ENCODE measurements at regions not wholly inside any gene's neighbourhood (a gene's known extent, or its start where the extent isn't known, plus 50 kb on each side); places are given as distances from the start of the nearest gene placed in this dataset.

DNA sequence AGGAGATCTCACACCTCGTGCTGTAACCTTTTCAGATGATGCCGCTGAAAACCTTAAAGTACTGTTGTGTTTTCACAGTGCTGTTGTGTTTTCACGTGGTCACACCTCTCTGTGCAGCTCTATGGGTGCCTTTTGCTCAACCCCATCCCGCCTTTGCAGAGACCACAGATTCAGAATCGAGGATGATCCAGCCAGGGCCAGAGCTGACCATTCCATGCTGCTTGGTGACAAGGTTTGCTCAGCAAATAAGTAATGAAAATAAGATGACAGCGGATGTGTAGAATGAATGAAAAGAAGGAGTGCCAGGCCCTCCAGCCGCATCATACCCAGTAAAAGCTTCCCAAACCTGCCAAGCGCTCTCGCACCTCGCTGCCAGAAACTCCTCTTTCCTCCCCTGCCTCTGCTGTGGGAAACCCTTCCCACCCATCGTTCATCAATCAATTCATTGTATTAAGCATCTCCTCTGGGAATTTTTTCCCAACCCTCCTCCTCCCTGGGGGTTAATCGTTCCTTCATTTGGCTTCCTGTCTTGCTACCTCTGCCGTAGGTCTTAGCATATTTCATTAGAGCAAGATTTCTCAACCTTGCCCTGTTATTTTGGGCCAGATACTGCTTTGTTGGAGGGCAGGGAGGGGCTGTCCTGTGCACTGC is 93.4 kb upstream of the CRHR1 start:
- no TSS peak for BruUV-seq (replicated peaks)
- Histone ChIP-seq H4K5ac (ENCODE audit: low read depth, low read length) (no peak overlapping the region), H3K23ac (ENCODE audit: low read depth, low read length) (no peak overlapping the region), H3K4me1 (ENCODE audit: control insufficient read depth, insufficient read depth, low read length) (no peaks in the 10 kb centered on the region), H3K27me3 (ENCODE audit: control insufficient read depth, insufficient read depth, low read length) (peaks cover 35% of the 10 kb centered on the region), H3K4me2 (ENCODE audit: low read depth, low read length) (no peak overlapping the region), H2AFZ (replicated peaks; ENCODE audit: low read length, poor library complexity) (no peak overlapping the region), H4K8ac (ENCODE audit: low read depth in 2 of 2, low read length in 2 of 2) (no peak overlapping the region), H2BK5ac (ENCODE audit: low read depth, low read length, poor library complexity, severe bottlenecking) (no peak overlapping the region), H3K9me3 (ENCODE audit: control insufficient read depth, insufficient read depth, low read length) (no peaks in the 10 kb centered on the region), H3K56ac (ENCODE audit: extremely low read depth, insufficient read depth, low read length) (no peak overlapping the region), H3K18ac (ENCODE audit: low read depth, low read length) (no peak overlapping the region), H3K9ac (ENCODE audit: low read depth, low read length) (no peak overlapping the region), H2BK15ac (ENCODE audit: low read depth, low read length) (no peak overlapping the region), H3K9me1 (ENCODE audit: insufficient read depth, low read length) (no peaks in the 10 kb centered on the region), H2BK120ac (ENCODE audit: low read depth, low read length) (no peak overlapping the region), H2BK20ac (ENCODE audit: low read depth, low read length) (no peak overlapping the region), H2AK5ac (ENCODE audit: low read depth, low read length) (no peak overlapping the region), H3K79me1 (ENCODE audit: low read depth in 1 of 2, low read length in 2 of 2) (no peaks in the 10 kb centered on the region), H3K36me3 (ENCODE audit: control insufficient read depth, insufficient read depth, low read length) (no peaks in the 10 kb centered on the region), H3K14ac (replicated peaks; ENCODE audit: low read depth, low read length) (no peak overlapping the region), H4K91ac (ENCODE audit: insufficient read depth, low read depth, low read length) (no peak overlapping the region), H3K4ac (ENCODE audit: low read depth, low read length) (no peak overlapping the region), H4K20me1 (ENCODE audit: insufficient read depth, low read length) (no peaks in the 10 kb centered on the region), H3K4me3 (ENCODE audit: insufficient read depth, low read depth, low read length) (no peak overlapping the region), H2AK9ac (replicated peaks; ENCODE audit: low read depth, low read length, poor library complexity) (no peak overlapping the region), H3K27ac (ENCODE audit: insufficient read depth, low read length) (no peak overlapping the region)
- ATAC-seq (ENCODE audit: low read depth): no peak
- CTCF ChIA-PET: no interaction called here
- POLR2A ChIA-PET (ENCODE audit: unreplicated experiment): no interaction called here
- no peak for DNase-seq
- in situ Hi-C loops (cut with MboI; ENCODE audit: low sequenced_read_pairs): no loop called here
- WGBS, 2 experiments (ENCODE audit: extremely low coverage in 2 of 2, insufficient read length in 1 of 2): 57% methylated on average over 5 of the region's 13 CpGs; no CpG with 5 or more reads in 1 of the 2 experiments
- TF ChIP-seq MAFK (IDR thresholded peaks at IDR 0.05; ENCODE audit: low read depth, low read length): no peak
- no peak for TF ChIP-seq BHLHE40 (IDR thresholded peaks at IDR 0.05; ENCODE audit: low read depth, low read length)
- TF ChIP-seq, protein P1, sequence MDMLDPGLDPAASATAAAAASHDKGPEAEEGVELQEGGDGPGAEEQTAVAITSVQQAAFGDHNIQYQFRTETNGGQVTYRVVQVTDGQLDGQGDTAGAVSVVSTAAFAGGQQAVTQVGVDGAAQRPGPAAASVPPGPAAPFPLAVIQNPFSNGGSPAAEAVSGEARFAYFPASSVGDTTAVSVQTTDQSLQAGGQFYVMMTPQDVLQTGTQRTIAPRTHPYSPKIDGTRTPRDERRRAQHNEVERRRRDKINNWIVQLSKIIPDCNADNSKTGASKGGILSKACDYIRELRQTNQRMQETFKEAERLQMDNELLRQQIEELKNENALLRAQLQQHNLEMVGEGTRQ (IDR thresholded peaks at IDR 0.05; ENCODE audit: low read depth, low read length): no peak
- no peak for TF ChIP-seq RFX5 (IDR thresholded peaks at IDR 0.05; ENCODE audit: low read depth, low read length)
- no peak for TF ChIP-seq CEBPB (IDR thresholded peaks at IDR 0.05; ENCODE audit: low read depth, low read length)
- intact Hi-C loops (cut with micrococcal nuclease): no loop called here
- dilution Hi-C loops (cut with HindIII; ENCODE audit: low sequenced_read_pairs, unreplicated experiment): no loop called here
